ENCODE measurements at regions not wholly inside any gene's neighbourhood (a gene's known extent, or its start where the extent isn't known, plus 50 kb on each side); places are given as distances from the start of the nearest gene placed in this dataset.

- DNase-seq (ENCODE audit: low read depth), result no peak
These were observed 255.5 kb downstream of the ETAA1 start for GRCh38 chr2:67652679-67653078.

GRCh38 chr2:67656875-67657274, 259.7 kb downstream of the ETAA1 start:
- DNase-seq (ENCODE audit: low read depth), result peak; percentile 52

- DNase-seq (ENCODE audit: low read depth), result no peak
These were observed 261.7 kb downstream of the ETAA1 start for GRCh38 chr2:67658820-67659219.

- DNase-seq (ENCODE audit: low read depth), result no peak
These were observed 263.0 kb downstream of the ETAA1 start for GRCh38 chr2:67660015-67660602.

GRCh38 chr2:67660871-67661270, 263.7 kb downstream of the ETAA1 start:
- no peak for DNase-seq (ENCODE audit: low read depth)

- no peak for DNase-seq (ENCODE audit: low read depth)
These were observed 265.1 kb downstream of the ETAA1 start for GRCh38 chr2:67662222-67662621.

- DNase-seq (ENCODE audit: low read depth), result no peak
These were observed 266.6 kb downstream of the ETAA1 start for GRCh38 chr2:67663776-67664175.

GRCh38 chr2:67666386-67667053, 269.4 kb downstream of the ETAA1 start:
- DNase-seq (ENCODE audit: low read depth), result no peak

GRCh38 chr2:67667054-67667908, 270.1 kb downstream of the ETAA1 start:
- DNase-seq (ENCODE audit: low read depth), result peak; percentile 12

GRCh38 chr2:67668538-67668937, 271.4 kb downstream of the ETAA1 start:
- no peak for DNase-seq (ENCODE audit: low read depth)

GRCh38 chr2:67669168-67669567, 272.0 kb downstream of the ETAA1 start:
- DNase-seq (ENCODE audit: low read depth), result no peak

- no peak for DNase-seq (ENCODE audit: low read depth)
These were observed 272.6 kb downstream of the ETAA1 start for GRCh38 chr2:67669766-67670165.

- DNase-seq (ENCODE audit: low read depth), result no peak
These were observed 273.6 kb downstream of the ETAA1 start for GRCh38 chr2:67670747-67671183.

GRCh38 chr2:67671464-67672450, 274.6 kb downstream of the ETAA1 start:
- no peak for DNase-seq (ENCODE audit: low read depth)

- DNase-seq (ENCODE audit: low read depth), result peak; percentile 50
These were observed 277.5 kb downstream of the ETAA1 start for GRCh38 chr2:67674668-67675067.

GRCh38 chr2:67684991-67685390, 287.9 kb downstream of the ETAA1 start:
- DNase-seq (ENCODE audit: low read depth), result peak; percentile 50

GRCh38 chr2:67686254-67686653, 289.1 kb downstream of the ETAA1 start:
- no peak for DNase-seq (ENCODE audit: low read depth)

- no peak for DNase-seq (ENCODE audit: low read depth)
These were observed 292.1 kb downstream of the ETAA1 start for GRCh38 chr2:67689186-67689585.

GRCh38 chr2:67689651-67690050, 292.5 kb downstream of the ETAA1 start:
- DNase-seq (ENCODE audit: low read depth), result no peak

- DNase-seq (ENCODE audit: low read depth), result no peak
These were observed 297.3 kb downstream of the ETAA1 start for GRCh38 chr2:67694445-67694844.

GRCh38 chr2:67701011-67701410, 303.9 kb downstream of the ETAA1 start:
- DNase-seq (ENCODE audit: low read depth), result peak; percentile 81

Data from LHCN-M2 (cell line).